ENCODE measurements at regions not wholly inside any gene's neighbourhood (a gene's known extent, or its start where the extent isn't known, plus 50 kb on each side); places are given as distances from the start of the nearest gene placed in this dataset.

GRCh38 chr14:62599616-62600385 is 445.5 kb downstream of the KCNH5 start:
- Histone ChIP-seq H3K27me3 (ENCODE audit: insufficient read depth, low read length) (no peaks in the 10 kb centered on the region), H3K4ac (ENCODE audit: low read depth, low read length) (no peak overlapping the region), H2AFZ (ENCODE audit: insufficient read depth, low read length, poor library complexity) (no peak overlapping the region), H3K18ac (ENCODE audit: low read length) (no peak overlapping the region), H3K14ac (ENCODE audit: low read length) (no peak overlapping the region), H3K27ac (ENCODE audit: low read depth, low read length) (no peak overlapping the region), H4K8ac (ENCODE audit: low read depth, low read length) (no peak overlapping the region), H2BK12ac (ENCODE audit: low read length) (no peak overlapping the region), H3K4me3 (ENCODE audit: low read depth, low read length) (no peak overlapping the region), H3K23ac (ENCODE audit: low read length) (no peak overlapping the region), H4K91ac (ENCODE audit: low read depth, low read length) (no peak overlapping the region), H2BK5ac (ENCODE audit: low read depth, low read length, poor library complexity) (no peak overlapping the region), H2BK120ac (ENCODE audit: insufficient read depth, low read length, poor library complexity) (no peak overlapping the region), H3K9me3 (ENCODE audit: insufficient read depth, low read depth, low read length) (no peaks in the 10 kb centered on the region), H3K9ac (ENCODE audit: low read length) (no peak overlapping the region), H3K4me2 (ENCODE audit: low read length) (no peak overlapping the region), H3K36me3 (ENCODE audit: control insufficient read depth in 1 of 2, insufficient read depth in 2 of 2, low read length in 2 of 2) (no peaks in the 10 kb centered on the region), H3K79me2 (ENCODE audit: control insufficient read depth, insufficient read depth, low read length, poor library complexity) (no peaks in the 10 kb centered on the region), H4K12ac (ENCODE audit: low read depth, low read length) (no peak overlapping the region), H3K4me1 (ENCODE audit: control insufficient read depth in 1 of 2, insufficient read depth in 2 of 2, low read length in 2 of 2) (no peaks in the 10 kb centered on the region), H2AK5ac (ENCODE audit: low read length) (no peak overlapping the region), H3K79me1 (ENCODE audit: low read length) (no peaks in the 10 kb centered on the region)
- no peak for DNase-seq
- WGBS (ENCODE audit: extremely low coverage, insufficient coverage, insufficient read length): no CpG with 5 or more reads among the region's 2 CpGs

DNA sequence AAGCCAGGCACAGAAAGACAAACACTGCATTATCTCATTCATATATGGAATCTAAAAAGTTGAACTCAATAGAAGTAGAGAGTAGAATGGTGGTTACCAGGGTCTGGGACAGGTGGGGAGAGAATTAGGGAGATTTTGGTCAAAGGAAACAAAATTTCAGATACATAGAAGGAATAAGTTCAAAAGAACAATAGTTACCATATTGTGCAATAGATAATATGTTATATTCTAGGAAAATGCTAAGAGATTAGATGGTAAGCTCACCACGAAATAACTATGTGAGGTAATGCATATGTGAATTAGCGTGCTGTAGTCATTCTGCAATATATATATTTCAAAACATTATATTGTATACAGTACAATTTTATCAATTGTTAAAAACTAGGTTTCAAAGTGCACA is 442.5 kb downstream of the KCNH5 start:
- Histone ChIP-seq H3K4ac (ENCODE audit: low read depth, low read length) (no peak overlapping the region), H4K8ac (ENCODE audit: low read depth, low read length) (no peak overlapping the region), H3K79me2 (ENCODE audit: control insufficient read depth, insufficient read depth, low read length, poor library complexity) (no peaks in the 10 kb centered on the region), H3K79me1 (ENCODE audit: low read length) (no peaks in the 10 kb centered on the region), H3K23ac (ENCODE audit: low read length) (no peak overlapping the region), H2BK5ac (ENCODE audit: low read depth, low read length, poor library complexity) (no peak overlapping the region), H3K9ac (ENCODE audit: low read length) (no peak overlapping the region), H2AFZ (ENCODE audit: insufficient read depth, low read length, poor library complexity) (no peak overlapping the region), H3K4me2 (ENCODE audit: low read length) (no peak overlapping the region), H3K36me3 (ENCODE audit: control insufficient read depth in 1 of 2, insufficient read depth in 2 of 2, low read length in 2 of 2) (no peaks in the 10 kb centered on the region), H3K9me3 (ENCODE audit: insufficient read depth, low read depth, low read length) (no peaks in the 10 kb centered on the region), H4K12ac (ENCODE audit: low read depth, low read length) (no peak overlapping the region), H3K18ac (ENCODE audit: low read length) (no peak overlapping the region), H3K4me1 (ENCODE audit: control insufficient read depth in 1 of 2, insufficient read depth in 2 of 2, low read length in 2 of 2) (no peaks in the 10 kb centered on the region), H2BK120ac (ENCODE audit: insufficient read depth, low read length, poor library complexity) (no peak overlapping the region), H3K4me3 (ENCODE audit: low read depth, low read length) (no peak overlapping the region), H4K91ac (ENCODE audit: low read depth, low read length) (no peak overlapping the region), H3K14ac (ENCODE audit: low read length) (no peak overlapping the region), H3K27ac (ENCODE audit: low read depth, low read length) (no peak overlapping the region), H3K27me3 (ENCODE audit: insufficient read depth, low read length) (no peaks in the 10 kb centered on the region), H2BK12ac (ENCODE audit: low read length) (no peak overlapping the region), H2AK5ac (ENCODE audit: low read length) (no peak overlapping the region)
- no peak for DNase-seq
- WGBS (ENCODE audit: extremely low coverage, insufficient coverage, insufficient read length): no CpG with 5 or more reads among the region's 2 CpGs

GRCh38 chr14:62604524-62604923 is 440.7 kb downstream of the KCNH5 start:
- H3K18ac ChIP-seq (ENCODE audit: low read length): no peak overlapping the region
- H3K4me2 ChIP-seq (ENCODE audit: low read length): no peak overlapping the region
- no peaks in the 10 kb centered on the region for H3K4me1 ChIP-seq (ENCODE audit: control insufficient read depth in 1 of 2, insufficient read depth in 2 of 2, low read length in 2 of 2)
- no peak overlapping the region for H3K14ac ChIP-seq (ENCODE audit: low read length)
- no peaks in the 10 kb centered on the region for H3K79me2 ChIP-seq (ENCODE audit: control insufficient read depth, insufficient read depth, low read length, poor library complexity)
- no peak overlapping the region for H3K9ac ChIP-seq (ENCODE audit: low read length)
- no peak overlapping the region for H3K4me3 ChIP-seq (ENCODE audit: low read depth, low read length)
- no peaks in the 10 kb centered on the region for H3K36me3 ChIP-seq (ENCODE audit: control insufficient read depth in 1 of 2, insufficient read depth in 2 of 2, low read length in 2 of 2)
- no peak overlapping the region for H2AK5ac ChIP-seq (ENCODE audit: low read length)
- no peaks in the 10 kb centered on the region for H3K79me1 ChIP-seq (ENCODE audit: low read length)
- no peak overlapping the region for H3K4ac ChIP-seq (ENCODE audit: low read depth, low read length)
- H2BK120ac ChIP-seq (ENCODE audit: insufficient read depth, low read length, poor library complexity): no peak overlapping the region
- no peak overlapping the region for H2BK5ac ChIP-seq (ENCODE audit: low read depth, low read length, poor library complexity)
- no peak overlapping the region for H4K91ac ChIP-seq (ENCODE audit: low read depth, low read length)
- no peak overlapping the region for H3K23ac ChIP-seq (ENCODE audit: low read length)
- H4K12ac ChIP-seq (ENCODE audit: low read depth, low read length): no peak overlapping the region
- no CpG with 5 or more reads among the region's 2 CpGs for WGBS (ENCODE audit: extremely low coverage, insufficient coverage, insufficient read length)
- H3K27me3 ChIP-seq (ENCODE audit: insufficient read depth, low read length): no peaks in the 10 kb centered on the region
- H2AFZ ChIP-seq (ENCODE audit: insufficient read depth, low read length, poor library complexity): no peak overlapping the region
- no peak overlapping the region for H4K8ac ChIP-seq (ENCODE audit: low read depth, low read length)
- no peak overlapping the region for H2BK12ac ChIP-seq (ENCODE audit: low read length)
- no peak overlapping the region for H3K27ac ChIP-seq (ENCODE audit: low read depth, low read length)
- no peaks in the 10 kb centered on the region for H3K9me3 ChIP-seq (ENCODE audit: insufficient read depth, low read depth, low read length)
- no peak for DNase-seq

GRCh38 chr14:62614122-62614521 is 431.1 kb downstream of the KCNH5 start:
- Histone ChIP-seq H4K8ac (ENCODE audit: low read depth, low read length) (no peak overlapping the region), H3K27me3 (ENCODE audit: insufficient read depth, low read length) (no peaks in the 10 kb centered on the region), H3K14ac (ENCODE audit: low read length) (no peak overlapping the region), H3K79me1 (ENCODE audit: low read length) (no peaks in the 10 kb centered on the region), H2AK5ac (ENCODE audit: low read length) (no peak overlapping the region), H3K9ac (ENCODE audit: low read length) (no peak overlapping the region), H3K18ac (ENCODE audit: low read length) (no peak overlapping the region), H3K4me3 (ENCODE audit: low read depth, low read length) (no peak overlapping the region), H3K4me2 (ENCODE audit: low read length) (no peak overlapping the region), H2AFZ (ENCODE audit: insufficient read depth, low read length, poor library complexity) (no peak overlapping the region), H3K79me2 (ENCODE audit: control insufficient read depth, insufficient read depth, low read length, poor library complexity) (no peaks in the 10 kb centered on the region), H3K4ac (ENCODE audit: low read depth, low read length) (no peak overlapping the region), H3K23ac (ENCODE audit: low read length) (no peak overlapping the region), H2BK120ac (ENCODE audit: insufficient read depth, low read length, poor library complexity) (no peak overlapping the region), H4K91ac (ENCODE audit: low read depth, low read length) (no peak overlapping the region), H4K12ac (ENCODE audit: low read depth, low read length) (no peak overlapping the region), H3K36me3 (ENCODE audit: control insufficient read depth in 1 of 2, insufficient read depth in 2 of 2, low read length in 2 of 2) (no peaks in the 10 kb centered on the region), H3K4me1 (ENCODE audit: control insufficient read depth in 1 of 2, insufficient read depth in 2 of 2, low read length in 2 of 2) (no peaks in the 10 kb centered on the region), H2BK5ac (ENCODE audit: low read depth, low read length, poor library complexity) (no peak overlapping the region), H3K9me3 (ENCODE audit: insufficient read depth, low read depth, low read length) (no peaks in the 10 kb centered on the region), H3K27ac (ENCODE audit: low read depth, low read length) (peak overlapping the region; percentile 44), H2BK12ac (ENCODE audit: low read length) (no peak overlapping the region)
- DNase-seq: no peak
- WGBS (ENCODE audit: extremely low coverage, insufficient coverage, insufficient read length): no CpG with 5 or more reads among the region's 3 CpGs

Measured in trophoblast cell (in vitro differentiated cells and primary cell).